ENCODE measurements at regions not wholly inside any gene's neighbourhood (a gene's known extent, or its start where the extent isn't known, plus 50 kb on each side); places are given as distances from the start of the nearest gene placed in this dataset.

- 66 to 72% (median 71%) methylated on average over 2 of the region's 2 CpGs for whole genome bisulfite sequencing, 3 donors
Measured at GRCh38 chr14:36402867-36403266, 82.4 kb upstream of the MBIP start.

GRCh38 chr14:36398463-36399291, 78.2 kb upstream of the MBIP start:
- Histone ChIP-seq H3K27ac (ENCODE audit: low read depth in 1 of 3, low read length in 2 of 3) (no peak overlapping the region), H3K36me3 (ENCODE audit: control insufficient read depth in 3 of 3, insufficient read depth in 2 of 3, low read depth in 1 of 3, low read length in 3 of 3) (no peaks in the 10 kb centered on the region), H3K4me3 (ENCODE audit: low read depth in 1 of 3, low read length in 3 of 3) (no peak overlapping the region), H3K9me3 (ENCODE audit: control insufficient read depth in 2 of 2, insufficient read depth in 1 of 2, low read depth in 1 of 2, low read length in 1 of 2) (no peaks in the 10 kb centered on the region), H3K27me3 (ENCODE audit: control insufficient read depth in 3 of 3, insufficient read depth in 3 of 3, low read length in 3 of 3) (no peaks in the 10 kb centered on the region), H3K4me1 (ENCODE audit: control insufficient read depth in 3 of 3, insufficient read depth in 2 of 3, low read depth in 1 of 3, low read length in 2 of 3) (no peaks in the 10 kb centered on the region)
- 64 to 75% (median 69%) methylated on average over 5 of the region's 5 CpGs for WGBS, 3 donors
- FAIRE-seq, result no peak
- no peak for DNase-seq

More at GRCh38 chr14:36402867-36403266, 82.4 kb upstream of the MBIP start:
- Histone ChIP-seq H3K4me3 (ENCODE audit: low read depth in 1 of 3, low read length in 3 of 3) (no peak overlapping the region), H3K4me1 (ENCODE audit: control insufficient read depth in 3 of 3, insufficient read depth in 2 of 3, low read depth in 1 of 3, low read length in 2 of 3) (no peaks in the 10 kb centered on the region), H3K9me3 (ENCODE audit: control insufficient read depth in 2 of 2, insufficient read depth in 1 of 2, low read depth in 1 of 2, low read length in 1 of 2) (no peaks in the 10 kb centered on the region), H3K36me3 (ENCODE audit: control insufficient read depth in 3 of 3, insufficient read depth in 2 of 3, low read depth in 1 of 3, low read length in 3 of 3) (no peaks in the 10 kb centered on the region), H3K27ac (ENCODE audit: low read depth in 1 of 3, low read length in 2 of 3) (no peak overlapping the region), H3K27me3 (ENCODE audit: control insufficient read depth in 3 of 3, insufficient read depth in 3 of 3, low read length in 3 of 3) (no peaks in the 10 kb centered on the region)
- DNase-seq (no peak), FAIRE-seq (no peak)

GRCh38 chr14:36397357-36397756, 76.9 kb upstream of the MBIP start:
- Histone ChIP-seq H3K4me1 (ENCODE audit: control insufficient read depth in 3 of 3, insufficient read depth in 2 of 3, low read depth in 1 of 3, low read length in 2 of 3) (no peaks in the 10 kb centered on the region), H3K27ac (ENCODE audit: low read depth in 1 of 3, low read length in 2 of 3) (no peak overlapping the region), H3K36me3 (ENCODE audit: control insufficient read depth in 3 of 3, insufficient read depth in 2 of 3, low read depth in 1 of 3, low read length in 3 of 3) (no peaks in the 10 kb centered on the region), H3K27me3 (ENCODE audit: control insufficient read depth in 3 of 3, insufficient read depth in 3 of 3, low read length in 3 of 3) (no peaks in the 10 kb centered on the region), H3K9me3 (ENCODE audit: control insufficient read depth in 2 of 2, insufficient read depth in 1 of 2, low read depth in 1 of 2, low read length in 1 of 2) (no peaks in the 10 kb centered on the region), H3K4me3 (ENCODE audit: low read depth in 1 of 3, low read length in 3 of 3) (no peak overlapping the region)
- no peak for DNase-seq
- FAIRE-seq, result no peak

- Histone ChIP-seq H3K27me3 (ENCODE audit: control insufficient read depth in 3 of 3, insufficient read depth in 3 of 3, low read length in 3 of 3) (no peaks in the 10 kb centered on the region), H3K4me3 (ENCODE audit: low read depth in 1 of 3, low read length in 3 of 3) (no peak overlapping the region), H3K9me3 (ENCODE audit: control insufficient read depth in 2 of 2, insufficient read depth in 1 of 2, low read depth in 1 of 2, low read length in 1 of 2) (no peaks in the 10 kb centered on the region), H3K27ac (ENCODE audit: low read depth in 1 of 3, low read length in 2 of 3) (no peak overlapping the region), H3K36me3 (ENCODE audit: control insufficient read depth in 3 of 3, insufficient read depth in 2 of 3, low read depth in 1 of 3, low read length in 3 of 3) (no peaks in the 10 kb centered on the region), H3K4me1 (ENCODE audit: control insufficient read depth in 3 of 3, insufficient read depth in 2 of 3, low read depth in 1 of 3, low read length in 2 of 3) (no peaks in the 10 kb centered on the region)
- FAIRE-seq, result no peak
- no peak for DNase-seq
Measured at GRCh38 chr14:36396798-36397197, 76.4 kb upstream of the MBIP start.

- Histone ChIP-seq H3K9me3 (ENCODE audit: control insufficient read depth in 2 of 2, insufficient read depth in 1 of 2, low read depth in 1 of 2, low read length in 1 of 2) (no peaks in the 10 kb centered on the region), H3K36me3 (ENCODE audit: control insufficient read depth in 3 of 3, insufficient read depth in 2 of 3, low read depth in 1 of 3, low read length in 3 of 3) (no peaks in the 10 kb centered on the region), H3K27me3 (ENCODE audit: control insufficient read depth in 3 of 3, insufficient read depth in 3 of 3, low read length in 3 of 3) (no peaks in the 10 kb centered on the region), H3K27ac (ENCODE audit: low read depth in 1 of 3, low read length in 2 of 3) (no peak overlapping the region), H3K4me3 (ENCODE audit: low read depth in 1 of 3, low read length in 3 of 3) (no peak overlapping the region), H3K4me1 (ENCODE audit: control insufficient read depth in 3 of 3, insufficient read depth in 2 of 3, low read depth in 1 of 3, low read length in 2 of 3) (no peaks in the 10 kb centered on the region)
- 0 to 10% (median 0%) methylated on average over 1 of the region's 1 CpG for WGBS, 3 donors
- DNase-seq (no peak), FAIRE-seq (no peak)
Measured at GRCh38 chr14:36394593-36394992, 74.2 kb upstream of the MBIP start.

- Histone ChIP-seq H3K27ac (ENCODE audit: low read depth in 1 of 3, low read length in 2 of 3) (no peak overlapping the region), H3K27me3 (ENCODE audit: control insufficient read depth in 3 of 3, insufficient read depth in 3 of 3, low read length in 3 of 3) (no peaks in the 10 kb centered on the region), H3K36me3 (ENCODE audit: control insufficient read depth in 3 of 3, insufficient read depth in 2 of 3, low read depth in 1 of 3, low read length in 3 of 3) (no peaks in the 10 kb centered on the region), H3K4me3 (ENCODE audit: low read depth in 1 of 3, low read length in 3 of 3) (no peak overlapping the region), H3K4me1 (ENCODE audit: control insufficient read depth in 3 of 3, insufficient read depth in 2 of 3, low read depth in 1 of 3, low read length in 2 of 3) (no peaks in the 10 kb centered on the region), H3K9me3 (ENCODE audit: control insufficient read depth in 2 of 2, insufficient read depth in 1 of 2, low read depth in 1 of 2, low read length in 1 of 2) (no peaks in the 10 kb centered on the region)
- no peak for DNase-seq
- WGBS, 3 donors, result 45 to 60% (median 51%) methylated on average over 4 of the region's 4 CpGs
- no peak for FAIRE-seq
Measured at GRCh38 chr14:36390718-36391117, 70.3 kb upstream of the MBIP start.

GRCh38 chr14:36383767-36384431, 63.5 kb upstream of the MBIP start:
- H3K4me3 ChIP-seq (ENCODE audit: low read depth in 1 of 3, low read length in 3 of 3), result no peak overlapping the region
- FAIRE-seq, result no peak
- H3K27ac ChIP-seq (ENCODE audit: low read depth in 1 of 3, low read length in 2 of 3), result no peak overlapping the region
- H3K27me3 ChIP-seq (ENCODE audit: control insufficient read depth in 3 of 3, insufficient read depth in 3 of 3, low read length in 3 of 3), result peaks cover 0 to 3% (median 0%) of the 10 kb centered on the region in 3 donors
- no peaks in the 10 kb centered on the region for H3K4me1 ChIP-seq (ENCODE audit: control insufficient read depth in 3 of 3, insufficient read depth in 2 of 3, low read depth in 1 of 3, low read length in 2 of 3)
- no peaks in the 10 kb centered on the region for H3K9me3 ChIP-seq (ENCODE audit: control insufficient read depth in 2 of 2, insufficient read depth in 1 of 2, low read depth in 1 of 2, low read length in 1 of 2)
- H3K36me3 ChIP-seq (ENCODE audit: control insufficient read depth in 3 of 3, insufficient read depth in 2 of 3, low read depth in 1 of 3, low read length in 3 of 3), result no peaks in the 10 kb centered on the region
- WGBS, 3 donors, result 84 to 92% (median 87%) methylated on average over 7 of the region's 7 CpGs
- no peak for DNase-seq

- Histone ChIP-seq H3K9me3 (ENCODE audit: control insufficient read depth in 2 of 2, insufficient read depth in 1 of 2, low read depth in 1 of 2, low read length in 1 of 2) (no peaks in the 10 kb centered on the region), H3K4me3 (ENCODE audit: low read depth in 1 of 3, low read length in 3 of 3) (no peak overlapping the region), H3K4me1 (ENCODE audit: control insufficient read depth in 3 of 3, insufficient read depth in 2 of 3, low read depth in 1 of 3, low read length in 2 of 3) (no peaks in the 10 kb centered on the region), H3K27ac (ENCODE audit: low read depth in 1 of 3, low read length in 2 of 3) (no peak overlapping the region), H3K36me3 (ENCODE audit: control insufficient read depth in 3 of 3, insufficient read depth in 2 of 3, low read depth in 1 of 3, low read length in 3 of 3) (no peaks in the 10 kb centered on the region), H3K27me3 (ENCODE audit: control insufficient read depth in 3 of 3, insufficient read depth in 3 of 3, low read length in 3 of 3) (no peaks in the 10 kb centered on the region)
- FAIRE-seq (no peak), DNase-seq (peak; percentile 79 to 84)
- 19 to 26% (median 25%) methylated on average over 4 of the region's 4 CpGs for WGBS, 3 donors
Measured at GRCh38 chr14:36373982-36374673, 53.7 kb upstream of the MBIP start.
